GM21367 (cell line): ENCODE measurements at regions not wholly inside any gene's neighbourhood (a gene's known extent, or its start where the extent isn't known, plus 50 kb on each side); places are given as distances from the start of the nearest gene placed in this dataset.

Experiments used
- ATAC-seq: cut with Tn5 transposase; IDR thresholded peaks from one replicate; pipeline ENCODE4 v1.9.1; 2021; ENCODE audit not compliant: unreplicated experiment

- no peak for ATAC-seq
These were observed 147.6 kb downstream of the BCOR start for GRCh38 chrX:39950018-39950688.

- ATAC-seq: no peak
These were observed 144.8 kb downstream of the BCOR start for GRCh38 chrX:39952989-39953388.

- ATAC-seq: no peak
These were observed 143.9 kb downstream of the BCOR start for GRCh38 chrX:39953879-39954278.

GRCh38 chrX:39954851-39955250 is 142.9 kb downstream of the BCOR start:
- no peak for ATAC-seq

GRCh38 chrX:39955625-39956024 is 142.1 kb downstream of the BCOR start:
- no peak for ATAC-seq

GRCh38 chrX:39956803-39957394 is 140.9 kb downstream of the BCOR start:
- no peak for ATAC-seq

- ATAC-seq: no peak
These were observed 139.8 kb downstream of the BCOR start for GRCh38 chrX:39957816-39958566.

- no peak for ATAC-seq
These were observed 138.9 kb downstream of the BCOR start for GRCh38 chrX:39958850-39959249.

GRCh38 chrX:39960219-39960618 is 137.5 kb downstream of the BCOR start:
- ATAC-seq: no peak

GRCh38 chrX:39961441-39961840 is 136.3 kb downstream of the BCOR start:
- ATAC-seq: no peak

GRCh38 chrX:39965051-39965573 is 132.6 kb downstream of the BCOR start:
- no peak for ATAC-seq

- ATAC-seq: no peak
These were observed 131.6 kb downstream of the BCOR start for GRCh38 chrX:39966176-39966575.

GRCh38 chrX:39967348-39967747 is 130.4 kb downstream of the BCOR start:
- ATAC-seq: no peak

GRCh38 chrX:39969099-39969818 is 128.5 kb downstream of the BCOR start:
- no peak for ATAC-seq

- no peak for ATAC-seq
These were observed 127.8 kb downstream of the BCOR start for GRCh38 chrX:39969819-39970504.

GRCh38 chrX:39971760-39972159 is 126.0 kb downstream of the BCOR start:
- no peak for ATAC-seq

GRCh38 chrX:39972340-39972739 is 125.4 kb downstream of the BCOR start:
- no peak for ATAC-seq

GRCh38 chrX:39973810-39974209 is 123.9 kb downstream of the BCOR start:
- no peak for ATAC-seq

- no peak for ATAC-seq
These were observed 123.5 kb downstream of the BCOR start for GRCh38 chrX:39974270-39974669.

GRCh38 chrX:39975101-39975925 is 122.4 kb downstream of the BCOR start:
- ATAC-seq: no peak
